SK-N-SH treated with all-trans-retinoic acid at 6 μM for 48 hours (cell line): ENCODE measurements at regions not wholly inside any gene's neighbourhood (a gene's known extent, or its start where the extent isn't known, plus 50 kb on each side); places are given as distances from the start of the nearest gene placed in this dataset.

ENCODE experiments used
- ATAC-seq: fragments of 200-7000 bp; cut with Tn5 transposase; 3 replicates; pipeline ENCODE4 v1.9.1; 2020; ENCODE audit warnings: mild to moderate bottlenecking, moderate library complexity
- ARNTL ChIP-seq: fragments of 450-650 bp; formaldehyde crosslinking; IDR thresholded peaks from 2 replicates; pipeline ENCODE4 v1.5.0; 2020; ENCODE audit warnings: low read depth, mild to moderate bottlenecking, moderate library complexity, borderline replicate concordance
- BACH2 ChIP-seq: fragments of 250-450 bp; sonication (Bioruptor Pico); IDR thresholded peaks from 2 replicates; pipeline ENCODE4 v1.9.0; 2021; ENCODE audit warnings: mild to moderate bottlenecking, borderline replicate concordance
- CREB5 ChIP-seq: fragments of 250-450 bp; sonication (Bioruptor Pico); IDR thresholded peaks from 2 replicates; pipeline ENCODE4 v1.5.1; 2020; ENCODE audit warnings: low read depth, mild to moderate bottlenecking, moderate library complexity
- CSDC2 ChIP-seq: fragments of 250-450 bp; sonication (Bioruptor Pico); IDR thresholded peaks from 2 replicates; pipeline ENCODE4 v1.5.0; 2020; ENCODE audit warnings: mild to moderate bottlenecking, moderate library complexity
- ESRRG ChIP-seq: fragments of 250-450 bp; sonication (Bioruptor Pico); IDR thresholded peaks from 2 replicates; pipeline ENCODE4 v1.6.1; 2021; ENCODE audit warnings: mild to moderate bottlenecking
- GLIS3 ChIP-seq: fragments of 250-450 bp; sonication (Bioruptor Pico); IDR thresholded peaks from 2 replicates; pipeline ENCODE4 v1.5.0; 2020; ENCODE audit warnings: mild to moderate bottlenecking, moderate library complexity
- ISL1 ChIP-seq: fragments of 250-450 bp; sonication (Bioruptor Pico); IDR thresholded peaks from 2 replicates; pipeline ENCODE4 v2.1.2; 2022; ENCODE audit warnings: mild to moderate bottlenecking, moderate library complexity
- OSR1 ChIP-seq: fragments of 250-450 bp; sonication (Bioruptor Pico); IDR thresholded peaks from 2 replicates; pipeline ENCODE4 v1.8.0; 2022; ENCODE audit warnings: moderate library complexity, mild to moderate bottlenecking, inconsistent platforms
- PATZ1 ChIP-seq: fragments of 250-450 bp; sonication (Bioruptor Pico); IDR thresholded peaks from 2 replicates; pipeline ENCODE4 v1.8.0; 2020; ENCODE audit warnings: mild to moderate bottlenecking, moderate library complexity, borderline replicate concordance
- PPARA ChIP-seq: fragments of 250-450 bp; sonication (Bioruptor Pico); IDR thresholded peaks from 2 replicates; pipeline ENCODE4 v1.5.0; 2020; ENCODE audit warnings: mild to moderate bottlenecking, borderline replicate concordance
- SNAI2 ChIP-seq: fragments of 250-450 bp; sonication (Bioruptor Pico); IDR thresholded peaks from 2 replicates; pipeline ENCODE4 v1.5.0; 2020; ENCODE audit warnings: mild to moderate bottlenecking, moderate library complexity
- TCF4 ChIP-seq: fragments of 250-450 bp; sonication (Bioruptor Pico); IDR thresholded peaks from 2 replicates; pipeline ENCODE4 v1.8.0; 2021; ENCODE audit warnings: mild to moderate bottlenecking, moderate library complexity, borderline replicate concordance
- TOX ChIP-seq: fragments of 250-450 bp; sonication (Bioruptor Pico); IDR thresholded peaks from 2 replicates; pipeline ENCODE4 v1.8.0; 2021; ENCODE audit warnings: mild to moderate bottlenecking, moderate library complexity, borderline replicate concordance
- ZNF565 ChIP-seq: fragments of 450-650 bp; formaldehyde crosslinking; conservative IDR thresholded peaks from 2 replicates; pipeline ENCODE4 v1.5.0; 2020; ENCODE audit warnings: low read depth, mild to moderate bottlenecking, moderate library complexity
- ZNF8 ChIP-seq: fragments of 450-650 bp; formaldehyde crosslinking; IDR thresholded peaks from 2 replicates; pipeline ENCODE4 v1.5.0; 2020; ENCODE audit warnings: mild to moderate bottlenecking, moderate library complexity
- TF ChIP-seq, protein P1 (sequence below): fragments of 250-450 bp; sonication (Bioruptor Pico); IDR thresholded peaks from 2 replicates; pipeline ENCODE4 v1.5.1; 2021; ENCODE audit warnings: mild to moderate bottlenecking, moderate library complexity
- TF ChIP-seq, protein P2 (sequence below): fragments of 250-450 bp; sonication (Bioruptor Pico); IDR thresholded peaks from 2 replicates; pipeline ENCODE4 v1.5.0; 2020; ENCODE audit warnings: mild to moderate bottlenecking, moderate library complexity
- TF ChIP-seq, protein P3 (sequence below): fragments of 250-450 bp; sonication (Bioruptor Pico); IDR thresholded peaks from 2 replicates; pipeline ENCODE4 v1.8.0; 2021; ENCODE audit warnings: low read depth, mild to moderate bottlenecking, moderate library complexity, borderline replicate concordance

GRCh38 chr7:49273897-49274296 lies 349.6 kb downstream of the CDC14C start:
- no peak for TF ChIP-seq PPARA
- no peak for TF ChIP-seq ARNTL (CRISPR knock-in tag)
- TF ChIP-seq ISL1 = no peak
- no peak for TF ChIP-seq PATZ1 (CRISPR knock-in tag)
- TF ChIP-seq CREB5 = no peak
- TF ChIP-seq, protein P1, sequence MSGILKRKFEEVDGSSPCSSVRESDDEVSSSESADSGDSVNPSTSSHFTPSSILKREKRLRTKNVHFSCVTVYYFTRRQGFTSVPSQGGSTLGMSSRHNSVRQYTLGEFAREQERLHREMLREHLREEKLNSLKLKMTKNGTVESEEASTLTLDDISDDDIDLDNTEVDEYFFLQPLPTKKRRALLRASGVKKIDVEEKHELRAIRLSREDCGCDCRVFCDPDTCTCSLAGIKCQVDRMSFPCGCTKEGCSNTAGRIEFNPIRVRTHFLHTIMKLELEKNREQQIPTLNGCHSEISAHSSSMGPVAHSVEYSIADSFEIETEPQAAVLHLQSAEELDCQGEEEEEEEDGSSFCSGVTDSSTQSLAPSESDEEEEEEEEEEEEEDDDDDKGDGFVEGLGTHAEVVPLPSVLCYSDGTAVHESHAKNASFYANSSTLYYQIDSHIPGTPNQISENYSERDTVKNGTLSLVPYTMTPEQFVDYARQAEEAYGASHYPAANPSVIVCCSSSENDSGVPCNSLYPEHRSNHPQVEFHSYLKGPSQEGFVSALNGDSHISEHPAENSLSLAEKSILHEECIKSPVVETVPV (CRISPR knock-in tag) = no peak
- no peak for TF ChIP-seq GLIS3
- TF ChIP-seq, protein P2, sequence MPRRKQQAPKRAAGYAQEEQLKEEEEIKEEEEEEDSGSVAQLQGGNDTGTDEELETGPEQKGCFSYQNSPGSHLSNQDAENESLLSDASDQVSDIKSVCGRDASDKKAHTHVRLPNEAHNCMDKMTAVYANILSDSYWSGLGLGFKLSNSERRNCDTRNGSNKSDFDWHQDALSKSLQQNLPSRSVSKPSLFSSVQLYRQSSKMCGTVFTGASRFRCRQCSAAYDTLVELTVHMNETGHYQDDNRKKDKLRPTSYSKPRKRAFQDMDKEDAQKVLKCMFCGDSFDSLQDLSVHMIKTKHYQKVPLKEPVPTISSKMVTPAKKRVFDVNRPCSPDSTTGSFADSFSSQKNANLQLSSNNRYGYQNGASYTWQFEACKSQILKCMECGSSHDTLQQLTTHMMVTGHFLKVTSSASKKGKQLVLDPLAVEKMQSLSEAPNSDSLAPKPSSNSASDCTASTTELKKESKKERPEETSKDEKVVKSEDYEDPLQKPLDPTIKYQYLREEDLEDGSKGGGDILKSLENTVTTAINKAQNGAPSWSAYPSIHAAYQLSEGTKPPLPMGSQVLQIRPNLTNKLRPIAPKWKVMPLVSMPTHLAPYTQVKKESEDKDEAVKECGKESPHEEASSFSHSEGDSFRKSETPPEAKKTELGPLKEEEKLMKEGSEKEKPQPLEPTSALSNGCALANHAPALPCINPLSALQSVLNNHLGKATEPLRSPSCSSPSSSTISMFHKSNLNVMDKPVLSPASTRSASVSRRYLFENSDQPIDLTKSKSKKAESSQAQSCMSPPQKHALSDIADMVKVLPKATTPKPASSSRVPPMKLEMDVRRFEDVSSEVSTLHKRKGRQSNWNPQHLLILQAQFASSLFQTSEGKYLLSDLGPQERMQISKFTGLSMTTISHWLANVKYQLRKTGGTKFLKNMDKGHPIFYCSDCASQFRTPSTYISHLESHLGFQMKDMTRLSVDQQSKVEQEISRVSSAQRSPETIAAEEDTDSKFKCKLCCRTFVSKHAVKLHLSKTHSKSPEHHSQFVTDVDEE (CRISPR knock-in tag) = no peak
- TF ChIP-seq ZNF565 = no peak
- no peak for TF ChIP-seq ESRRG
- ATAC-seq = no peak

DNA sequence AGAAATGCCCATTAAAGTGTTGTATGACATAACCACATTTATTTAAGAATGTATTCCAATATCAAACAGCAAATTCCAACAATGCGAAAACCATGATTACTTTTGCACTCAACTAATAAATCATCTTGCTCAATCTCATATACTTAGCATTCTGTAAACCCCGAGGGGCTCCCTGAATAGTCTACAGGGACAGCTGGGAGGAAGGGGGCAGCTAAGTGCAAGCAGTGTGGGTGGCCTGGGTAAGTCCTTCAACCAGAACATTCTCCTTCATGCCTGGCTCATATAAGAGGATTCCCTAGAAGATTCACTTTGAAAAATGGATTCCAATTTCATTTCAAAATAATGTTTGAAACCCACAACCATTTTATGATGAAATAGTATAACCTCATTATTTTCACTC lies 355.5 kb downstream of the CDC14C start:
- no peak for ATAC-seq
- TF ChIP-seq ZNF8 (no peak), OSR1 (CRISPR knock-in tag) (no peak), CSDC2 (CRISPR knock-in tag) (no peak), TOX (CRISPR knock-in tag) (no peak), ARNTL (CRISPR knock-in tag) (no peak), BACH2 (CRISPR knock-in tag) (no peak), PATZ1 (CRISPR knock-in tag) (no peak), SNAI2 (no peak), CREB5 (no peak), TCF4 (CRISPR knock-in tag) (no peak)
- TF ChIP-seq, protein P3, sequence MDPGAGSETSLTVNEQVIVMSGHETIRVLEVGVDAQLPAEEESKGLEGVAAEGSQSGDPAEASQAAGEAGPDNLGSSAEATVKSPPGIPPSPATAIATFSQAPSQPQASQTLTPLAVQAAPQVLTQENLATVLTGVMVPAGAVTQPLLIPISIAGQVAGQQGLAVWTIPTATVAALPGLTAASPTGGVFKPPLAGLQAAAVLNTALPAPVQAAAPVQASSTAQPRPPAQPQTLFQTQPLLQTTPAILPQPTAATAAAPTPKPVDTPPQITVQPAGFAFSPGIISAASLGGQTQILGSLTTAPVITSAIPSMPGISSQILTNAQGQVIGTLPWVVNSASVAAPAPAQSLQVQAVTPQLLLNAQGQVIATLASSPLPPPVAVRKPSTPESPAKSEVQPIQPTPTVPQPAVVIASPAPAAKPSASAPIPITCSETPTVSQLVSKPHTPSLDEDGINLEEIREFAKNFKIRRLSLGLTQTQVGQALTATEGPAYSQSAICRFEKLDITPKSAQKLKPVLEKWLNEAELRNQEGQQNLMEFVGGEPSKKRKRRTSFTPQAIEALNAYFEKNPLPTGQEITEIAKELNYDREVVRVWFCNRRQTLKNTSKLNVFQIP = no peak
- TF ChIP-seq, protein P1 (CRISPR knock-in tag) = no peak
- TF ChIP-seq, protein P2 (CRISPR knock-in tag) = no peak
